Neuronal stem cell (in vitro differentiated cells): ENCODE measurements at regions not wholly inside any gene's neighbourhood (a gene's known extent, or its start where the extent isn't known, plus 50 kb on each side); places are given as distances from the start of the nearest gene placed in this dataset.
"Not testable (repeated sequence)": the region's sequence is repeated elsewhere in the genome, so short reads cannot be mapped to it uniquely, and the experiment has no call there.

Source experiments
- DNase-seq: peaks from one replicate; pipeline ENCODE4 v3.0.0-alpha.2; 2013; ENCODE audit warnings: low spot score
- H2AFZ ChIP-seq: one replicate; pipeline ENCODE4 v1.6.1; 2013; ENCODE audit warnings: mild to moderate bottlenecking, low read length, inconsistent platforms
- H2AK5ac ChIP-seq: 2 replicates; pipeline ENCODE4 v1.6.1; 2013; ENCODE audit warnings: low read depth, mild to moderate bottlenecking, inconsistent platforms, low read length, moderate library complexity, mixed read lengths
- H2BK120ac ChIP-seq: 2 replicates; pipeline ENCODE4 v1.6.1; 2013; ENCODE audit warnings: low read depth, mild to moderate bottlenecking, inconsistent platforms, low read length, moderate library complexity, mixed read lengths
- H2BK12ac ChIP-seq: one replicate; pipeline ENCODE4 v1.6.1; 2013; ENCODE audit warnings: low read length, inconsistent platforms
- H2BK15ac ChIP-seq: 2 replicates; pipeline ENCODE4 v1.6.1; 2013; ENCODE audit warnings: mild to moderate bottlenecking, low read length, inconsistent platforms, mixed read lengths
- H2BK5ac ChIP-seq: one replicate; pipeline ENCODE4 v1.6.1; 2013; ENCODE audit warnings: inconsistent platforms, mild to moderate bottlenecking, low read length, moderate library complexity
- H3K14ac ChIP-seq: one replicate; pipeline ENCODE4 v1.6.1; 2013; ENCODE audit warnings: low read length, inconsistent platforms
- H3K18ac ChIP-seq: 2 replicates; pipeline ENCODE4 v1.6.1; 2013; ENCODE audit warnings: low read length, inconsistent platforms
- H3K23ac ChIP-seq: 2 replicates; pipeline ENCODE4 v1.6.1; 2013; ENCODE audit warnings: low read depth, mild to moderate bottlenecking, mixed read lengths, low read length, inconsistent platforms; ENCODE audit not compliant: poor library complexity
- H3K27ac ChIP-seq: replicated peaks from 3 replicates; pipeline ENCODE4 v1.5.1; 2013; ENCODE audit warnings: low read length, inconsistent platforms
- H3K27me3 ChIP-seq, 3 experiments: 2 replicates each; pipeline ENCODE4 v1.6.1; 2013; ENCODE audit warnings: low read length in 3 of 3, mild to moderate bottlenecking in 2 of 3, inconsistent platforms in 1 of 3, low read depth in 1 of 3, mixed read lengths in 1 of 3, moderate library complexity in 1 of 3; ENCODE audit not compliant: control insufficient read depth in 3 of 3, insufficient read depth in 3 of 3
- H3K36me3 ChIP-seq, 2 donors: replicated peaks in 1 of 2; 2 replicates each; pipeline ENCODE4 v1.6.1; 2013; ENCODE audit warnings: low read length in 2 of 2; ENCODE audit not compliant: control insufficient read depth in 2 of 2, insufficient read depth in 2 of 2
- H3K4ac ChIP-seq: 2 replicates; pipeline ENCODE4 v1.6.1; 2013; ENCODE audit warnings: inconsistent platforms, mild to moderate bottlenecking, low read length, moderate library complexity
- H3K4me1 ChIP-seq, 2 donors: 1 replicate in 1 of 2; 2 replicates in 1 of 2; pipeline ENCODE4 v1.6.1; 2013; ENCODE audit warnings: low read length in 2 of 2, low read depth in 1 of 2; ENCODE audit not compliant: control insufficient read depth in 2 of 2, insufficient read depth in 1 of 2
- H3K4me2 ChIP-seq: one replicate; pipeline ENCODE4 v1.6.1; 2013; ENCODE audit warnings: mild to moderate bottlenecking, low read length, inconsistent platforms; ENCODE audit not compliant: insufficient read depth, poor library complexity, severe bottlenecking
- H3K4me3 ChIP-seq, 2 donors: 2 replicates each; pipeline ENCODE4 v1.5.1; 2013; ENCODE audit warnings: low read length in 2 of 2, mild to moderate bottlenecking in 2 of 2, inconsistent platforms in 1 of 2, moderate library complexity in 1 of 2
- H3K79me1 ChIP-seq: one replicate; pipeline ENCODE4 v1.6.1; 2013; ENCODE audit warnings: low read depth, mild to moderate bottlenecking, inconsistent platforms, low read length, moderate library complexity
- H3K9ac ChIP-seq: one replicate; pipeline ENCODE4 v1.6.1; 2013; ENCODE audit warnings: mild to moderate bottlenecking, low read depth, low read length, inconsistent platforms; ENCODE audit not compliant: poor library complexity
- H3K9me3 ChIP-seq, 2 donors: replicated peaks in 1 of 2; 2 replicates each; pipeline versions ENCODE3 to v1.6.1; 2013; ENCODE audit warnings: low read length in 2 of 2, mild to moderate bottlenecking in 2 of 2, inconsistent platforms in 1 of 2, low read depth in 1 of 2, mixed read lengths in 1 of 2, moderate library complexity in 1 of 2; ENCODE audit not compliant: control insufficient read depth in 2 of 2, insufficient read depth in 1 of 2
- H4K8ac ChIP-seq: one replicate; pipeline ENCODE4 v1.6.1; 2013; ENCODE audit warnings: low read depth, mild to moderate bottlenecking, inconsistent platforms, low read length, moderate library complexity
- H4K91ac ChIP-seq: one replicate; pipeline ENCODE4 v1.6.1; 2013; ENCODE audit warnings: low read length, low read depth, mild to moderate bottlenecking, inconsistent platforms; ENCODE audit not compliant: poor library complexity
- WGBS, 2 donors: extraction: QIAGEN DNeasy Blood & Tissue Kit; methylation state at CpG; one replicate each; pipeline ENCODE4 v1.1.7; 2013; ENCODE audit warnings: missing lambda C conversion rate in 2 of 2, mixed read lengths in 1 of 2; ENCODE audit not compliant: insufficient read length in 2 of 2, insufficient replicate concordance in 1 of 2; ENCODE audit errors: extremely low coverage in 2 of 2; 5-methylcytosine and 5-hydroxymethylcytosine counted together

GRCh38 chr10:109239371-109239770, 683.9 kb downstream of the XPNPEP1 start:
- Histone ChIP-seq H3K18ac (no peak overlapping the region), H3K23ac (no peak overlapping the region), H3K4me2 (no peak overlapping the region), H4K91ac (no peak overlapping the region), H3K79me1 (no peaks in the 10 kb centered on the region), H2AFZ (no peak overlapping the region), H3K27me3 (no peaks in the 10 kb centered on the region), H2BK15ac (no peak overlapping the region), H2BK5ac (no peak overlapping the region), H3K4me3 (no peak overlapping the region), H2BK120ac (no peak overlapping the region), H3K4me1 (no peaks in the 10 kb centered on the region), H4K8ac (no peak overlapping the region), H3K27ac (no peak overlapping the region), H3K36me3 (no peaks in the 10 kb centered on the region), H2AK5ac (no peak overlapping the region), H3K9ac (no peak overlapping the region), H2BK12ac (no peak overlapping the region), H3K9me3 (peaks cover 0 to 2% of the 10 kb centered on the region in 2 donors), H3K4ac (no peak overlapping the region), H3K14ac (no peak overlapping the region)
- no peak for DNase-seq

- Histone ChIP-seq H3K27me3 (no peaks in the 10 kb centered on the region), H2BK120ac (no peak overlapping the region), H3K4me3 (no peak overlapping the region), H2AFZ (no peak overlapping the region), H3K36me3 (no peaks in the 10 kb centered on the region), H2BK15ac (no peak overlapping the region), H3K18ac (no peak overlapping the region), H3K14ac (no peak overlapping the region), H3K23ac (no peak overlapping the region), H3K79me1 (no peaks in the 10 kb centered on the region), H4K91ac (no peak overlapping the region), H4K8ac (no peak overlapping the region), H3K9ac (no peak overlapping the region), H3K9me3 (no peaks in the 10 kb centered on the region), H3K4me2 (no peak overlapping the region), H2AK5ac (no peak overlapping the region), H3K4me1 (no peaks in the 10 kb centered on the region), H2BK5ac (no peak overlapping the region), H3K4ac (no peak overlapping the region), H2BK12ac (no peak overlapping the region), H3K27ac (no peak overlapping the region)
- no CpG with 5 or more reads among the region's 4 CpGs for WGBS, 2 donors
- no peak for DNase-seq
These were observed 685.6 kb downstream of the XPNPEP1 start for GRCh38 chr10:109237682-109238081.

- no peak for DNase-seq
- H3K14ac ChIP-seq = no peak overlapping the region
- no peak overlapping the region for H3K9ac ChIP-seq
- H3K9me3 ChIP-seq = no peaks in the 10 kb centered on the region
- H4K8ac ChIP-seq = no peak overlapping the region
- H2BK15ac ChIP-seq = no peak overlapping the region
- H2AK5ac ChIP-seq = no peak overlapping the region
- H2BK12ac ChIP-seq = no peak overlapping the region
- no peaks in the 10 kb centered on the region for H3K36me3 ChIP-seq
- no peaks in the 10 kb centered on the region for H3K27me3 ChIP-seq
- H2BK5ac ChIP-seq = no peak overlapping the region
- no peak overlapping the region for H3K23ac ChIP-seq
- H3K4ac ChIP-seq = no peak overlapping the region
- no peak overlapping the region for H3K4me3 ChIP-seq
- no peak overlapping the region for H3K18ac ChIP-seq
- no peak overlapping the region for H4K91ac ChIP-seq
- no peaks in the 10 kb centered on the region for H3K4me1 ChIP-seq
- WGBS, 2 donors = no CpG with 5 or more reads among the region's 2 CpGs
- no peak overlapping the region for H2BK120ac ChIP-seq
- no peaks in the 10 kb centered on the region for H3K79me1 ChIP-seq
- no peak overlapping the region for H3K27ac ChIP-seq
- no peak overlapping the region for H3K4me2 ChIP-seq
- H2AFZ ChIP-seq = no peak overlapping the region
These were observed 686.3 kb downstream of the XPNPEP1 start for GRCh38 chr10:109237050-109237449.

- not testable (repeated sequence) for H3K4ac ChIP-seq, H2AFZ ChIP-seq, H3K9ac ChIP-seq, H3K79me1 ChIP-seq, H4K91ac ChIP-seq, H3K18ac ChIP-seq, H3K36me3 ChIP-seq, H4K8ac ChIP-seq, H3K4me2 ChIP-seq, H2BK5ac ChIP-seq, H2AK5ac ChIP-seq, H2BK12ac ChIP-seq, H3K4me1 ChIP-seq, H3K27me3 ChIP-seq, H3K27ac ChIP-seq, H2BK15ac ChIP-seq, H3K9me3 ChIP-seq, H2BK120ac ChIP-seq, H3K4me3 ChIP-seq, H3K14ac ChIP-seq, H3K23ac ChIP-seq, DNase-seq
- no CpG with 5 or more reads among the region's 13 CpGs for WGBS, 2 donors
These were observed 699.8 kb downstream of the XPNPEP1 start for GRCh38 chr10:109223533-109223932.
